NCI-H748 (cell line): ENCODE measurements at regions not wholly inside any gene's neighbourhood (a gene's known extent, or its start where the extent isn't known, plus 50 kb on each side); places are given as distances from the start of the nearest gene placed in this dataset.
A peak's percentile ranks its signal among the peaks of the same experiment; 100 is the strongest.
"Not testable (repeated sequence)": the region's sequence is repeated elsewhere in the genome, so short reads cannot be mapped to it uniquely, and the experiment has no call there.

Source experiments
- DNase-seq: peaks from one replicate; lab custom pipeline; 2025; ENCODE audit not compliant: unreplicated experiment; lab: John Stamatoyannopoulos, UW

- not testable (repeated sequence) for DNase-seq
Measured at GRCh38 chr9:33734941-33735835, 60.2 kb upstream of the PRSS3 start.

- peak; percentile 71 for DNase-seq
Measured at GRCh38 chr9:33737811-33738606, 57.4 kb upstream of the PRSS3 start.

- DNase-seq = no peak
Measured at GRCh38 chr9:33739398-33739797, 56.0 kb upstream of the PRSS3 start.

GRCh38 chr9:33740075-33740474 lies 55.3 kb upstream of the PRSS3 start:
- DNase-seq = no peak

GRCh38 chr9:33740958-33741357 lies 54.4 kb upstream of the PRSS3 start:
- DNase-seq = not testable (repeated sequence)

GRCh38 chr9:33742051-33742450 lies 53.3 kb upstream of the PRSS3 start:
- no peak for DNase-seq

GRCh38 chr9:33742519-33742918 lies 52.8 kb upstream of the PRSS3 start:
- peak; percentile 10 for DNase-seq
